D341Med (cell line): ENCODE measurements at regions not wholly inside any gene's neighbourhood (a gene's known extent, or its start where the extent isn't known, plus 50 kb on each side); places are given as distances from the start of the nearest gene placed in this dataset.
A peak's percentile ranks its signal among the peaks of the same experiment; 100 is the strongest.
"Not testable (repeated sequence)": the region's sequence is repeated elsewhere in the genome, so short reads cannot be mapped to it uniquely, and the experiment has no call there.

ENCODE experiments used
- DNase-seq: peaks from one replicate; pipeline ENCODE4 v3.0.0; 2012; ENCODE audit warnings: low spot score

GRCh38 chr6:27161115-27161514 lies 86.4 kb upstream of the PRSS16 start:
- DNase-seq = no peak

GRCh38 chr6:27161603-27161945 lies 85.9 kb upstream of the PRSS16 start:
- no peak for DNase-seq

GRCh38 chr6:27161946-27162603 lies 85.4 kb upstream of the PRSS16 start:
- DNase-seq = peak; percentile 52

GRCh38 chr6:27163834-27164233 lies 83.7 kb upstream of the PRSS16 start:
- DNase-seq = no peak

GRCh38 chr6:27168108-27168507 lies 79.4 kb upstream of the PRSS16 start:
- DNase-seq = no peak

GRCh38 chr6:27168586-27169443 lies 78.7 kb upstream of the PRSS16 start:
- no peak for DNase-seq

- DNase-seq = not testable (repeated sequence)
Measured at GRCh38 chr6:27172524-27173231, 74.8 kb upstream of the PRSS16 start.

GRCh38 chr6:27173232-27173601 lies 74.3 kb upstream of the PRSS16 start:
- not testable (repeated sequence) for DNase-seq

GRCh38 chr6:27174958-27175357 lies 72.5 kb upstream of the PRSS16 start:
- no peak for DNase-seq

GRCh38 chr6:27176096-27176495 lies 71.4 kb upstream of the PRSS16 start:
- DNase-seq = no peak

- DNase-seq = peak; percentile 57
Measured at GRCh38 chr6:27176523-27177484, 70.7 kb upstream of the PRSS16 start.

- DNase-seq = peak; percentile 85
Measured at GRCh38 chr6:27177485-27178406, 69.8 kb upstream of the PRSS16 start.

GRCh38 chr6:27178407-27178730 lies 69.1 kb upstream of the PRSS16 start:
- peak; percentile 51 for DNase-seq

GRCh38 chr6:27178860-27179259 lies 68.6 kb upstream of the PRSS16 start:
- DNase-seq = no peak

GRCh38 chr6:27183060-27183832 lies 64.3 kb upstream of the PRSS16 start:
- DNase-seq = no peak

- no peak for DNase-seq
Measured at GRCh38 chr6:27187231-27188060, 60.1 kb upstream of the PRSS16 start.

GRCh38 chr6:27188061-27188884 lies 59.2 kb upstream of the PRSS16 start:
- DNase-seq = peak; percentile 76

- peak; percentile 65 for DNase-seq
Measured at GRCh38 chr6:27188885-27189418, 58.5 kb upstream of the PRSS16 start.
